GM23248 (cell line): ENCODE measurements at regions not wholly inside any gene's neighbourhood (a gene's known extent, or its start where the extent isn't known, plus 50 kb on each side); places are given as distances from the start of the nearest gene placed in this dataset.

Experiments used
- EZH2 ChIP-seq: fragments of 200-600 bp; sonication (generic); IDR thresholded peaks from 2 replicates; pipeline ENCODE4 v1.6.1; 2018; ENCODE audit warnings: antibody characterized with exemption, mild to moderate bottlenecking; ENCODE audit not compliant: insufficient read depth, poor library complexity, severe bottlenecking
- EZH2phosphoT487 ChIP-seq: fragments of 200-600 bp; sonication (generic); IDR thresholded peaks from 2 replicates; pipeline ENCODE4 v1.6.1; 2018; ENCODE audit warnings: antibody characterized with exemption, moderate library complexity, mild to moderate bottlenecking, low read depth; ENCODE audit not compliant: insufficient read depth

GRCh38 chr18:54710074-54710899, 118.0 kb upstream of the RAB27B start:
- TF ChIP-seq EZH2 (no peak), EZH2phosphoT487 (no peak)
